PC-3 (cell line): ENCODE measurements at regions not wholly inside any gene's neighbourhood (a gene's known extent, or its start where the extent isn't known, plus 50 kb on each side); places are given as distances from the start of the nearest gene placed in this dataset.

Source experiments
- ATAC-seq: fragments of 200-7000 bp; cut with Tn5 transposase; 2 replicates; pipeline ENCODE4 v1.9.1; 2020; ENCODE audit warnings: mild to moderate bottlenecking, moderate library complexity
- BruUV-seq: library from RNA; stranded (reverse); fragments of 400-500 nt; replicated peaks from 2 replicates; lab custom pipeline; 2021; lab: Mats Ljungman, UMichigan
- CTCF ChIA-PET: fragments of 300-600 bp; sonication (Branson Sonifier 250); formaldehyde crosslinking; loops from one replicate; lab custom pipeline; 2022; ENCODE audit warnings: antibody characterized with exemption; lab: Charles Lee
- POLR2A ChIA-PET: fragments of 300-600 bp; sonication (Branson Sonifier 250); formaldehyde crosslinking; loops from one replicate; lab custom pipeline; 2022; ENCODE audit warnings: antibody characterized with exemption; ENCODE audit not compliant: unreplicated experiment; lab: Charles Lee
- DNase-seq: peaks from one replicate; pipeline ENCODE4 v3.0.0-alpha.2; 2015
- H2AFZ ChIP-seq: fragments of 300-600 bp; sonication (generic); 2 replicates; pipeline ENCODE4 v1.6.0; 2016; ENCODE audit warnings: antibody characterized with exemption, low read length
- H3F3A ChIP-seq: fragments of 300-600 bp; sonication (generic); one replicate; pipeline ENCODE4 v1.6.0; 2017; ENCODE audit warnings: antibody characterized with exemption, low read length, control low read depth, mild to moderate bottlenecking; ENCODE audit not compliant: unreplicated experiment
- H3K27ac ChIP-seq: fragments of 300-600 bp; sonication (generic); 2 replicates; pipeline ENCODE4 v1.5.1; 2016; ENCODE audit warnings: mild to moderate bottlenecking, low read length
- H3K27me3 ChIP-seq: fragments of 300-600 bp; sonication (generic); 2 replicates; pipeline ENCODE4 v1.6.1; 2016; ENCODE audit warnings: low read length, mixed read lengths
- H3K36me3 ChIP-seq: fragments of 300-600 bp; sonication (generic); 2 replicates; pipeline ENCODE4 v1.6.1; 2016; ENCODE audit warnings: low read depth, mixed run types, low read length, mixed read lengths
- H3K4me1 ChIP-seq: fragments of 300-600 bp; sonication (generic); 2 replicates; pipeline ENCODE4 v1.5.1; 2016; ENCODE audit warnings: low read length; ENCODE audit not compliant: insufficient read depth
- H3K4me2 ChIP-seq: fragments of 300-600 bp; sonication (generic); 2 replicates; pipeline ENCODE4 v1.6.0; 2016; ENCODE audit warnings: low read length
- H3K4me3 ChIP-seq: fragments of 300-600 bp; sonication (generic); 2 replicates; pipeline ENCODE4 v1.5.1; 2016; ENCODE audit warnings: mild to moderate bottlenecking, low read length, mixed read lengths
- H3K79me2 ChIP-seq: fragments of 300-600 bp; sonication (generic); 2 replicates; pipeline ENCODE4 v1.6.1; 2017; ENCODE audit warnings: low read length, mixed read lengths
- H3K9ac ChIP-seq: fragments of 300-600 bp; sonication (generic); 2 replicates; pipeline ENCODE4 v1.6.0; 2016; ENCODE audit warnings: mild to moderate bottlenecking, low read length
- H3K9me2 ChIP-seq: fragments of 300-600 bp; sonication (generic); replicated peaks from 2 replicates; pipeline ENCODE4 v1.6.1; 2016; ENCODE audit warnings: mixed run types, low read length, mixed read lengths
- H3K9me3 ChIP-seq: fragments of 300-600 bp; sonication (generic); 2 replicates; pipeline ENCODE4 v1.6.1; 2016; ENCODE audit warnings: low read length, mixed read lengths
- H4K20me1 ChIP-seq: fragments of 300-600 bp; sonication (generic); 2 replicates; pipeline ENCODE4 v1.6.1; 2016; ENCODE audit warnings: low read length, mixed read lengths
- CTCF ChIP-seq: fragments of 300-600 bp; sonication (generic); conservative IDR thresholded peaks from 2 replicates; pipeline ENCODE4 v1.5.1; 2017; ENCODE audit warnings: antibody characterized with exemption, low read depth, mild to moderate bottlenecking, low read length
- EZH2 ChIP-seq: fragments of 300-600 bp; sonication (generic); IDR thresholded peaks from one replicate; pipeline ENCODE4 v1.6.1; 2017; ENCODE audit warnings: antibody characterized with exemption, mild to moderate bottlenecking, low read length; ENCODE audit not compliant: unreplicated experiment
- EZH2phosphoT487 ChIP-seq: fragments of 300-600 bp; sonication (generic); IDR thresholded peaks from 2 replicates; pipeline ENCODE4 v1.6.1; 2018; ENCODE audit warnings: mild to moderate bottlenecking, antibody characterized with exemption, low read length, borderline replicate concordance
- intact Hi-C: fragments of 100-400 bp; cut with micrococcal nuclease; formaldehyde crosslinking; loops from 2 replicates; pipeline ENCODE4 v1.9.0; 2023

DNA sequence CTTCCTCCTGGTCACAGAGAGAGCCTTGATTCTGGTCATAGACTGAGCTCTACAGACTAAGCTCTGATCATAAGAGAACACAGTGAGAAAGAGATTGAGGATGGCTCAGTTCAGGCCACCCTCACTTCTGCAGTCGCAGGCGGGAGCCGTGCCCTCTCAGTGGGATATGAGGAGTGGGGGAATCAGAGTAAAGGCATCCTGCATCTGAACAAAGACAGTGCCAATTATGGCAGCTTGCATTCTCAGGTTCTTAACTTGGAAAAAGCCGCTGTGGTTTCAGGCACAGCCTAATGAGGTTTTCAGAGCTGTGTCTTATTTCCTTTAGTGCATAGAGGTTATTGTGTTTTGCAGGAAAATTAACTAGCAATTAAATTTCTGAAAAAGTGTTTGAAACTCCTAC lies 134.4 kb upstream of the NLRP1 start:
- no TSS peak for BruUV-seq
- H3K9me3 ChIP-seq, result no peaks in the 10 kb centered on the region
- H2AFZ ChIP-seq, result no peak overlapping the region
- H3K4me2 ChIP-seq, result peak overlapping the region; percentile 73; the same call in 1 of the 2 replicates
- no peaks in the 10 kb centered on the region for H3K27me3 ChIP-seq
- H3K4me1 ChIP-seq, result peaks cover 21% of the 10 kb centered on the region
- no peak overlapping the region for H3K4me3 ChIP-seq
- intact Hi-C loops, result loop anchor here (5.0 to 10.0 kb wide), 3 partner anchors 69 to 346 kb away; no protein-coding TSS in a partner anchor
- TF ChIP-seq EZH2phosphoT487, result no peak
- ChIA-PET CTCF (interaction anchor here (0.5 kb wide), 1 partner anchor 112 kb away, joined by 3 read pairs; no protein-coding TSS in a partner anchor), POLR2A (no interaction called here)
- no peaks in the 10 kb centered on the region for H4K20me1 ChIP-seq
- H3K27ac ChIP-seq, result peak overlapping the region; percentile 94
- ATAC-seq (no peak), DNase-seq (no peak)
- H3K36me3 ChIP-seq, result no peaks in the 10 kb centered on the region
- H3K79me2 ChIP-seq, result no peaks in the 10 kb centered on the region
- H3K9me2 ChIP-seq, result no peaks in the 10 kb centered on the region
- peak overlapping the region; percentile 40 for H3K9ac ChIP-seq
- peaks cover 3% of the 10 kb centered on the region for H3F3A ChIP-seq

- no peaks in the 10 kb centered on the region for H3K9me3 ChIP-seq
- no peaks in the 10 kb centered on the region for H3K36me3 ChIP-seq
- no peaks in the 10 kb centered on the region for H3K9me2 ChIP-seq
- TF ChIP-seq EZH2phosphoT487 (no peak), CTCF (no peak), EZH2 (no peak)
- no peak overlapping the region for H3K4me3 ChIP-seq
- no peak overlapping the region for H3K27ac ChIP-seq
- H3K27me3 ChIP-seq, result no peaks in the 10 kb centered on the region
- CTCF ChIA-PET, result no interaction called here
- no peak overlapping the region for H3K4me2 ChIP-seq
- POLR2A ChIA-PET, result no interaction called here
- no peak overlapping the region for H2AFZ ChIP-seq
- DNase-seq (no peak), ATAC-seq (no peak)
- peaks cover 3% of the 10 kb centered on the region for H3F3A ChIP-seq
- no peaks in the 10 kb centered on the region for H3K79me2 ChIP-seq
- BruUV-seq, result no TSS peak
- intact Hi-C loops, result loop anchor here (5.0 to 10.0 kb wide), 3 partner anchors 67 to 345 kb away; no protein-coding TSS in a partner anchor
- no peaks in the 10 kb centered on the region for H4K20me1 ChIP-seq
- H3K4me1 ChIP-seq, result peaks cover 21% of the 10 kb centered on the region
- no peak overlapping the region for H3K9ac ChIP-seq
Observed at GRCh38 chr17:5719976-5720375, 135.7 kb upstream of the NLRP1 start.

GRCh38 chr17:5730373-5730772 lies 146.1 kb upstream of the NLRP1 start:
- H3K9me2 ChIP-seq, result no peaks in the 10 kb centered on the region
- no peaks in the 10 kb centered on the region for H3K36me3 ChIP-seq
- H3F3A ChIP-seq, result no peaks in the 10 kb centered on the region
- intact Hi-C loops, result no loop called here
- no peaks in the 10 kb centered on the region for H3K9me3 ChIP-seq
- no peak overlapping the region for H3K4me3 ChIP-seq
- H3K4me2 ChIP-seq, result no peak overlapping the region
- ChIA-PET CTCF (no interaction called here), POLR2A (no interaction called here)
- ATAC-seq (no peak), DNase-seq (no peak)
- no peaks in the 10 kb centered on the region for H4K20me1 ChIP-seq
- H3K27ac ChIP-seq, result no peak overlapping the region
- H3K79me2 ChIP-seq, result no peaks in the 10 kb centered on the region
- no peak overlapping the region for H2AFZ ChIP-seq
- no peak overlapping the region for H3K9ac ChIP-seq
- H3K27me3 ChIP-seq, result no peaks in the 10 kb centered on the region
- BruUV-seq, result no TSS peak
- TF ChIP-seq EZH2phosphoT487 (no peak), EZH2 (no peak), CTCF (no peak)
- H3K4me1 ChIP-seq, result no peaks in the 10 kb centered on the region
